A172 (cell line): ENCODE measurements at regions not wholly inside any gene's neighbourhood (a gene's known extent, or its start where the extent isn't known, plus 50 kb on each side); places are given as distances from the start of the nearest gene placed in this dataset.

ENCODE experiments used
- DNase-seq: peaks from one replicate; pipeline ENCODE4 v3.0.0-alpha.2; 2015; ENCODE audit warnings: low spot score

DNA sequence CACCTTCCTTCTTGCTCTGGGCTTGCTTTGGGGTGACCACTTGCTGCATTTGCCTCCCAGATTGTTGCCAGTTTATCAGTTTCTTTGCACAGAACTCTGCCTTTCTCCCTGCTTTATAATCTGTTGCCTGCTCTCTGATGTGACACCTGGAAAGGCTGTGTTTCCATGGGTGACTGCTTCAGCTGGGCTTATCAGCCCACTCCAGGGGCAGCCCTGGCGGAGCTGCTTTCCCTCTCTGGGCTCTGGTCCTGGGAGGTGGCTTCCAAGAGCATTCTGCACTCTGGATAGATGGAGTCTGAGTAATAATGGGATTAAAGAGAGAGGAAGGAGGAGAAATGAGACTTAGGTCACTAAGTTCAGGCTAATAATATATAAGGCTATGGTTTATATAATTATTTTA is 352.7 kb downstream of the TSN start:
- DNase-seq, result no peak

DNA sequence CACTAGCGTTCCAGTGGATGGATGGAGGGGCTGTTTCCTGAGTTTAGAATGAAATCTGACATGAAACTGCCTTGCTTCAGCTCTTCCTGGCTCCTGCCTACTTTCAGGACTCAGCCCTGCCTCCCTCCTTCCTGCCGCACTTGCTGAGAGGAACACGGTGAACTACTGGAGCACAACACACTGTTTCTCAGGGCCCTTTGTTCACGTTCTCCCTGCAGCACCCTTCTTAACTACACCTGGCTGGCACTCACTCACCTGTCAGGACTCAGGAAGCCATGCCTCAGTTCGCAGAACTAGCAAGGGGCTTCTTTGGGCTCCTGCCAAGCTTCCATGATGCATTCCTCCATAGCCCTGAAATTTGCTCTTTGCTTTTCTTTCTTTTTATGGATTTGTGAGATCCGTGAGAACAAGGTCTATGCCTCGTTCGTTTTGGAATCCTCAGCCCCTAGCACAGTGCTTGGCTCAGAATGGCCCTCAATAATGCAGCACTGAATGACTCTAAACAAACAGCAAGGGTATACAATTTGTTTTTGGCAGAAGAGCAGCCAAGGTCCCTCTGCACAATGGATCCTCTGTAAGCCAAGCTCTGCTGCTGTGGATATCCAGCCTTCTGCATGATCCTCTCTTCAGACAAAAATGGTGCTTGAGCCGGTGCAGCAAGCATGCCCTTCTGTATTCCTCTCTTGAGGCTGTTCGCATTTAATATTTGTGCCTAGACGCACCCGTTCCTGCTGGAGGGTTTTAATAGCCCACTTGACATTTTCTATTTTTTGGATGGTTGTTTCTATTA is 357.0 kb downstream of the TSN start:
- no peak for DNase-seq

DNA sequence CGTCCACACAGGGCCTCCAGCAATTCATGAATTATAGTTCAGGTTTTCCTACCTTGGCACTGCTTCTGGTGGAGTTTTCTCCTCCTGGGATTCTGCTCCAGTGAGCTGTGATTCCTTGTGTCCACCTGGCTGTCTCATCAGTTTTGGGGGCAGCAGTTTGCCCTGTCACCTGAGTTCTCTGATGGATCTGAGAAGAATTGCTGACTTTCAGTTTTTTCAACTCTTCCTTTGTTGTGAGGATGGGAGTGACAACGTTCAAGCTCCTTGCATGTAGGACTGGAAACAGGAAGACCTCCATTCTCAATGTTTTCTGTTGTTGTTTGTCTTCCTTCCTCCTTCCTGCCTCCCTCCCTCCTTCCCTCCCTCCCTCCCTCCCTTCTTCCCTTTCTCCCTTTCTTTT is 359.0 kb downstream of the TSN start:
- no peak for DNase-seq

DNA sequence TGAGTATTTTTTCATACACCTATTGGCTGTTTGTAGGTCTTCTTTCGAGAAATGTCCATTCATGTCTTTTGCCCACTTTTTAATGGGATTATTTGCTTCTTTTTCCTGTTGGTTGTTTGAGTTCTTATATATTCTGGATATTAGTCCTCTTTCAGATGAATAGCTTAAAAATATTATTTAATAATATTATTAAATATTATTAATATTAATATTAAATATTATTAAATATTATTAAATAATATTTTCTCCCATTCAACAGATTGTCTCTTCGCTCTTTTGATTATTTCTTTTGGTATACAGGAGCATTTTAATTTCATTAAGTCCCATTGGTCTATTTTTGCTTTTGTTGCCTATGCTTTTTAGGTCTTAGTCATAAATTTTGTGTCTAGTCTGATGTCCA is 361.9 kb downstream of the TSN start:
- no peak for DNase-seq

DNA sequence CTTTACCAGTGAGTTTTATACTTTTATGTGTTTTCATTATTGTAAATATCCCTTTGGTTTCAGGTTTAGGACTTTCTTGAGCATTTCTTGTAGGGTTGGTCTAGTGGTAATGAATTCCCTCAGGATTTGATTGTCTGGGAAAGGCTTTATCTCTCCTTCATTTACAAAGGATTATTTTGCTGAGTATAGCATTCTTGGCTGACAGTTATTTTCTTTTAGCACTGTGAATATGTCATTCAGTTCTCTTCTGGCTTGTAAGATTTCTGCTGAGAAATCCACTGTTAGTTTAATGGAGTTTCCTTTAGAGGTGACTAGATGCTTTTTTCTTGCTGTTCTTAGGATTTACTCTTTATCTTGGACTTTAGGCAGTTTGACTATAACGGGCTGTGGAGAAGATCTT is 373.9 kb downstream of the TSN start:
- DNase-seq, result no peak

DNA sequence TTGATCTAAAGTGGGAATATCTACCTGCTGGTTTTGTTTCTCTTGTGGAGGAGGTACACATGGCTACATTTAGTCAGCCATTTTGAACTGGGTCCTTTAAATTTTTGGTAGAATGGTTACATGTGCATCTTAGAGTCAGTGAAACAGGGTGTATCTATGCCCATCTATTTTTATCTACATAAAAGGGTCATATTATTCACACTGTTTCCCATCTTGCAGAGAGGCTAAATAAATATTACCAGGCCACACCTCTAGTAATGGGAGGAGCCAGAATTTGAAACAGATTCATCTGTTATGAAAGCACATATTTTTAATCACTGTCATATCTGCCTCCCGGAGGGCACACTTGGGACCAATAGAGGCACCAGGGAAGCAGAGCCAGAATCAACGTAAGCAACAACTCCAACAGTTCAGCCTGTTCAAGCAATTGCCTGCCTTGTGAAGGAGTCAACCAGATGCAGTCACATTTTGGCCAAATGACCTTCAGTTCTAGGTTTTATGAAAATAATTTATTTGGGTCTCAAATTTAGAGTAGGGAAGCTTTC is 376.8 kb downstream of the TSN start:
- no peak for DNase-seq

DNA sequence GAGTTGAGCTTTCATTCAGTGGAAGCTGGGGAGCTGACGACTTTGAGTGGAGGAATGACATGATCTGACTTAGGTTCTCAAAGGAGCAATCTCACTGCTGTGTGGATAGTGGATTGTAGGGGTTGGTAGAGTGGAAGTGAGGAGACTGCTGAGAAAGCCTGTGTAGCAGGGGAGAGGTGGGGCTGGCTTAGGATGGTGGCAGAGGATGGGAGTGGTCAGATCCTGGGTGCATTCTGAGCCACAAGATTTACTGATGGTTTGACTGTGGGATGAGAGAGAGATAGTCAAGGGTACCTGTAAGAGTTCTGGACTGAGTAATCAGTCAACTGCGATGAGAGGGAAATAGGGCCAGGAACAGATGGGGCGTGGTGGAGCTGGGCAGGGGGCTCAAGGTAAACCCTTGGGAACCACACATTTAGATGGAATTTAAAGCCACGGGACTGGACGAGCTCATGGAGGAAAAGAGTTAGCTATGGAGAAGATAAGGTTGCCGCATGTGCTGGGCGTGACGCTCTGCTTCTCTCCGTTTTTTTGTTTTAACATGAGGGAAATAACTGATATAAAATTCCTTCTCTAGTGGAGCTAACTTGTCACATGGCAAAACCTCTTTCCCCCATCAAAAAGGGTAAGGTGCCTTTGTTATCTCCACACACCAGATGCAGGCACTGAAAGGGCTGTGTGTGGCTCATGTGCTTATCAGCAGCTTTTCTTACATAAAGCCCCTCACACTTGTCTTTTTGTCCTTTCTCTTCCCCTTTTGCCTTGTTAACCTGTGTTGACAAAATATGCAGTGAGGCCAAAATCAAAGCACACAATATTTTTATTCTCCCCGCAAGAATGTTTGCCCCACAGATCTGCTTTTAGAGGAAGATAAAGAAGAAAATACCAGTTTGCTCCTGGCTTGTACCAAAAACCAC is 379.8 kb downstream of the TSN start:
- no peak for DNase-seq

DNA sequence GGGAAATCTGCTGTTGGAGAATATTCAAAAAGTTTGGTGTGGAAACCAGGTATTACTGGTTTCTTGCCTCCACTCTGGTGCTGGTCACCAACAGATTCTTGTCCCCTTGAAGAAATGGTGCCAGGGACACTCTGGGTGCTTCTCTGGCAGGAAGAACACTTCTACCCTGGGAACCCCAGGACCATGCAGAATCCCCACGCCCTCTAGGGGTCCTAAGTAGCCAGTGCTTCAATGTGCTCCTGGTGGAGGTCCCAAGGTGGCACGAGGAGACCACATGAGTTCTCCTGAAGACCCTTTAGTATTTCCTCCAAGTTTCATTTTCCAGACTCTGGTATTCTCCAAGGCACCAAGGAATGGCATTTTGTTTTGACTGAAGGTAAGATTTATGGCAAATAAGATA is 380.6 kb downstream of the TSN start:
- no peak for DNase-seq

DNA sequence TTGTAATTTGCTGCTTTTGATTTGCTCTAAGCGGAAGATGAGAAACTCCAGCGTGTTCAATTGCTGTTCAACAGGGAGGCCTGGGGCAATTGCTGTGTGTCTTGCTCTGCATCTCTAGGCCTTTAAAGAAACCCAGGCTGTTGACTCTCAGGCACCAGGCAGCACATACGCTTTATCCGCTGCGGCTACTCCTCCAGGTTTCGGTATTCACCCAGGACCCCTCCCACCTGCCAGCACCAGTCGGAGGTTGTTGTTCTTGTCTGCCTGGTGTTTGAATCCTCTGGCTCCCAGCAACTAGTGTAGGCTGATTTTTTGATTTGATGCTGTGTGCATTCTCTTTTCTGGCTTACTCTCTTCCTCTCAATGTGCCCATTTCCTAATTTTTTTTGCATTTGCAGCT is 383.1 kb downstream of the TSN start:
- no peak for DNase-seq

DNA sequence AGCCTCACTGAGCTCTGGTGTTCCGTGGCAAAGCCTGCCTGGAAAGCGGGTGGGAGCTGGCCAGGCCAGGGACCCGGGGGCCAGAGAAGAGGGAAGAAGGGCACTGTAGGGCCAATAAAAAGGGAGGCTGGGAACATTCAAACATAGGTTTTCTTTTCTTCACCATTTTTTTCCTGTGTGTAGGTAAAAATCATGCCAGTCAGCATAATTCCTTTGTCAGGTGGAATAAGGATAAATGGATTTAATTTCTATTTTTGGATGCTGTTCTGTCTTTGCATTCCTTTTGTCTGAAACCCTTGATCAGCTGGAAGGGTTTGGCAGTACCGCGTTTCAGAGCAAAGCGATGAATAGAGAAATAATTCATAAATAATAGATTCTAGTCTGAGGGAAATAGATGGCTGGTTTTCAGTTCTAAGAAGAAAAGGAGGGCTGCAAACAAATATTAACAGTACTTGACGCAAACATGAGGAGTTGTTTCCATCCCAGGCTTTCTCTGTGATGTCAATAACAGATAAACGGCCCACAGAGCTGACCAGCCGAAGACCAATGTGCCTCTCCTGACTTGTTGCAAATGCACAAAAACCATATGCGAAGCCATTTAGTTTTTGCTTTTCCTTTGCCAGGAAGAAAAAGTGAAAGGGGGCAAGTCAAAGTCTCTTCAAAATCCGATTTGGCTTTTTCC is 384.4 kb downstream of the TSN start:
- DNase-seq, result no peak

DNA sequence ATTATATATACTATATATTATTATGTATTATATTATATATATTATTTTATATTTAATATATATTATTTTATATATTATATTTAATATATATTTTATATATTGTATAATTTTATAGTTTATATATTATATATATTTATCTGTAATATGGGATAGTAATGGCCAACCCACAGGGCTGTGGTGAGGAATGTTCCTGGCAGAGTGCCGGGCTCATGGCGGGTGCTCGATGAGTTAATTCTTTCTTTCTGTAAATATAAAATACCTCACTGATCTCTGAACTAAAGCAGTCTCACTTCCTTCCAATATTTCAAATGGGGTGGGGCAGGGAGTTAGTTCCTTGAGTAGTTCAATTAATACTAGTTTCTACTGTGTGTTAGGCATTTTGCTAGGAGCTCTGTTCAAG is 389.4 kb downstream of the TSN start:
- DNase-seq, result no peak

DNA sequence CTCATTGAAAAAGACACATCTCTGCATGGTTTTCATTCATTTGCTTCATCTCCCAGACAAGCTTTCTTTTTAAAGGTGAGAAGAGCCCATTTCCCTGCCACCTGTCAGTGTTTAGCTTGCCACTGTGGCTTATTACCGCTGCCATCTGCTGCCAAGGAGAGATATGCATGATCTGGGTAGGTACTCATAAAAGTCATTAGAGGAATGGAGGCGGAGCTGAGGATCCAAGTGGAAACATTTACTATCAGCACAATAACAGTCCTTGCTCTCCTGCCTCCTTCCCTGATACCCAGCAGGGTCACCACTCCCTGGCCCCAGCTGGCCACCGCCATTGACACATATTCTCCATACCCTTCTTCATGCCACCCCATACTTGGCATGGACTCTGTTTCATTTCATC is 390.4 kb downstream of the TSN start:
- no peak for DNase-seq

DNA sequence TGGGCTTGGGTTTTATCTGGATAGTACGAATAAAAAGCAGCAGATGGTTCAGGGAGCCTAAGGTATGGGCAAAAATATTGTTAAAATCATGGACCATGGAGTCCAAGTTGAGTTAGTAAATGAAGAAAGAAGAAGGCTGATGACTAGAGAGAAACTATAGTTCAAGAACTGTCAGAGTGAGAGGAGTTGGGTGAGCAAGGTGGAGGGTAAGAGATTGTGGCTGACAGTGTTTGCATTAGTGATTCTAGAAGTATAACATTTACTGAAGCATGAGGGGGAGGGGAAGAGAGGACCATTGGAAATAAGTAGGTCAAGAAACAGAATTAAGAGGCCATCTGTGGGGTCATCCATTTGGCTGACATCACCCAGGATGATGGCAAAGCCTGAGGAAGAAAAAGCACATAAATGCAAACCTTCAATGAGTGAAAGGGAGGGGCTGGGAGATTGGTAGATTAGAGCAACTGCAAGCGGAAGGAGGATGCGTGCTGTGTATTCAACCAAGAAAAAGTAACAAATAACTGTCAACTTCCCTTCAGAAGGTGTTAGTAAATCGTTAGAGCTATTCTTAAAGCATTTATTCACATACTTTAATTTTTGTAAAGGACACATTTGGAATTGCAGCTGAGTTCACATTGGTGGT is 392.8 kb downstream of the TSN start:
- DNase-seq, result no peak

DNA sequence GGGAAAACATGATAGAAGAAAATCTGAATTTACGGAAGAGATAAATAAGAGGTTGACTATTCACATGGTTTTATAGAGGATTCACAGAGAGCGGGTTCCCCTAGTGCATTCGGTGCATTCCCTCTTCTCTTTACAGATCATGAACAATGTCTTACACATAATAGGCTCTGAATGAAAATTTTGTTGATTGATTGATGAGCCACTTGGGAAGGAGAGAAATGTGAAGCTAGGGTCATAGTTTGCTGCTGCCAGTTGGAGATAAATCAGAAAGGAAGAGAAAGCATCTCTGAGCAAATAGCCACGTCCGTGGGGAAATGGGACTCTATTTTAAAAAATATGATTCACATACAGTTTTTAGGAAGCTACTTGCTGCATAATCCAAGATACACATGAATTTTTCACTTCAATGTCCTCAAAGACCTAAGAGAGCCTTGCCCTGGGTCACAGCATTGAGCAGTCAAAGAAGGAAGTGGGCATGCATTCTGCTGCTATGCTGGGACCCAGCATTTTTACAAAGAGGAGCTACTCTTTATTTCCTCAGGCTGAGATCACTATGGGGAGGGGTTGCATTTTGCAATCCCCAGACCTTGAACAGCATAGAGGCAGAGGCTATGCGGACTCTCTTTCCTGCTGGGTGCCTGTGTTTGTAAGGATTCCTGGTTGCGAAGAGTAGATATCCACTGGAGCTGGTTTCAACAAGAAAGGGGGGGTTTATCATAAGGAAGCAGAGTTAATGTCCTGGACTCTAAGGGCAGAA is 395.3 kb downstream of the TSN start:
- no peak for DNase-seq

DNA sequence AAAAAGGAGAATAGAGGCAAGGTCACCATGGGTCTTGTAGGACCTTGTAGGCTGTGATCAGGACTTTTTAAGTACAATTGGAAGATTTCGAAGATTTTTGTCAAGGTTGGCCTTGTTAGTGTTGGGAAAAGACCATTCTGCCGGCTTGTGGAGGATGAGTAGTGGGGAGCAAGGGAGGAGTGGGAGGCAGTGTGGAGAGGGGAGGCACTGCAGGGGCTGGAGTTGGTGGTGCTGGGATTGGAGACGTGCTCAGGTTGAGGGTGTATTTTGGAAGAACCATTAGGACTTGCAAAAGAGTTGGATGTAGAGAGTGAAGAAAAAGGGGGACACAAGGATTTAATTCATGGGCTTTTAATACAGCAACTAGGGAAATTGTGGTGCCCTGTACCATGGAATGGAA is 397.1 kb downstream of the TSN start:
- DNase-seq, result no peak

DNA sequence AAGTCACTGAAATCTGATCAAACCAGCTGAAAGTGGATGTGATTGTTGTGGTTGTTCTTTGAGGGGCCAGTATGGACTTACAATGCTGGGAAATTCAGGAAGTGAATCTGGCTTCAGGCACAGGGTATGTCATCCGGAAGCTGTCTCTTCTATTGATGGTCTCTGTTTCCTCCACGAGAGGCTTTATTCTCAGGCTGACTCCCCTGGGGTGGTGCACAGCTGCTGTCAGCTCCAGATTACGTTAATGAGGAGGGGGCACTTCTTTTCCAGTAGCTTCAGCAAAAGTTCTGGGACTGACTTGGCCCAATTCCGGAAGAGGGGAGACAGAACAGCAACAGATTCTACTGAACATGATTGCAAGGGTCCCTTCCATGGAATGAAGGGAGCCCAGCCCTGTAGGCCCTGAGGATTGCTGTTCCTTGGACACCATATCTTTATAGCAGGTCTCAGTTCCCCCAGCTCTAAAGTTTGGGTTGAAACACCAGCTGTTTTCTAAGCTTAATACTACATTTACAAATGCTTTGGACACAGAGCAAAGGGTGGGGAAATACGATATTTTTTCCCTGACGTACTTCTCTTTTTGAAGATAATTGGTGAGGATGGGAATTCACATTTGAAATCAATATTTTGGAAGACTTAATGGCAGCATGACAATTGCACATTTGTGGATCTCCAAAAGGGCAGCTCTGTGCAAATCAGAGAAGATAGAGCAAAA is 400.9 kb downstream of the TSN start:
- no peak for DNase-seq

DNA sequence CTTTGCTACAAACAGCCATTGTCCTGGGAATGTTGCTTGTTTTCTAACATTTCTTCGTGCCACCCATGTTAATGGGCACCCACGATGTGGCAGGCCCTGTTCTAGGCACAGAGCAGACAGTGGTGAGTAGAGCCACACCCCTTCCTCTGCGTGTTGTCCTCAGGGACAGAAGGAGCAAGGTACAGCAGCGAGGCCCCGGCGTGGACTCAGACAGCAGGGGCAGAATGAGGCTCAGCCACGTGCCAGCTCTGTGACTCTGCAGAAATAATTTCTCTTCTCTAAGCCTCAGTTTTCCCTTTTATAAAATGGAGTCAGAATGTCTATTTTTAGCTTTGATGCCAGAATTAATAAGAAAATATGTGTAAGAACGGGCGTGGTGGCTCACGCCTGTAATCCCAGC is 401.7 kb downstream of the TSN start:
- DNase-seq, result no peak

DNA sequence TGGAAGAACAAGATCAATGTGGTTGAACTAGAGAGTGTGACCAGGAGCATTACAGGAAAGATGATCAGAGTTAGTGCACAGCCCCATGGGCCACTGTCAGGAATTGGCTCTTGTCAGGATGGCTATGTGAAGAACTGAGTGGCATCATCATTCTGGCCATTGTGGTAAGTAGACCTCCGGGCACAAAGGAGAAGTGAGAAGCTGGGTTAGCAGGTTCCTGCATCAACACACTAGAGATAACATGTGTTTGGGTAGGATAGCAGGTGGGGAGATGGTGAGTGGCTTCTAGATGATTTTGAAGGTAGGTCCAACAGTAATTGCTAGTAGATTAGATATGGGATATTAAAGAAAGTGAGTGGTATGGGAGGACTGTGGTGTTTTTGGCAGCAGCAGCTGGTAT is 408.2 kb downstream of the TSN start:
- DNase-seq, result no peak

DNA sequence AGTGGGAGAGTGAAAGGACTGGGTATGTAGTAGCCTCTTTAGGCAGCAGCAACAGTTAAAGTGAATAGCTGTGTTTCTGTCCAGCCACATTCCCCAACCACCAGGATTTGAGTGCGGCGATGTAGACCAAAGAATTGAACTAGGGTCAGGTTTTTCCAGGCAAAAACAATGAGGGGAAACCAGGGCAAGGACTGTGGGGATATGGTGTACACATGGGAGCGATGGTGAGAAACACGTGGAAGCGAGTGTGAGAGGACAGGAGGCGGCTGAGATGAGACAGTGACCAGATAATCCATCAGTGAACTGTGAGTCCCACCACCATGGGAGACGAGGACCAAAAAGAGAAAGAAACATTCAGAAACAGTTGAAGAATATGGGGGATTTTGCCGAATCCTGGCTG is 409.5 kb downstream of the TSN start:
- no peak for DNase-seq

DNA sequence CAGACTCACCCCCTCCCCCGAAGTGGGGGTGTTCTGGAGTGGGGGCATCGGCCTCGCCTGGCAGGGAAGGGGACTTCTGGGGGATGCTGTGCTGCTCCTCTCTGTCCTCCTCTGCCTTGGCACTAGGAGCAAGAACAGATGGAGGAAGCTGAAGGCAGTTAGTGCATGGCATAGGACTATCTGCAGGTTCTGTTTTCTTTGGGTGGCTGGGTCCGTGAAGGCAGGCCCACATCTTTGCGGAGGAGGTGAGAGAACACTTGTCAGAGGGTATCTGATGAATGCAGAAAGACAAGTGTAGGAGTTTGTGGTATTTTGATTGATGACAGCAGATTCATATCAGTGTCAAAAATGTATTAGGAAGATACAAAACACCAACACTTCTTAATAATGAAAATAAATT is 411.4 kb downstream of the TSN start:
- no peak for DNase-seq
